ENCODE measurements at regions not wholly inside any gene's neighbourhood (a gene's known extent, or its start where the extent isn't known, plus 50 kb on each side); places are given as distances from the start of the nearest gene placed in this dataset.

GRCh38 chr12:85659754-85660530 lies 176.3 kb downstream of the RASSF9 start:
- no peaks in the 10 kb centered on the region for H3K36me3 ChIP-seq (replicated peaks; ENCODE audit: insufficient read depth, low read length)
- no peak overlapping the region for H3K27ac ChIP-seq (ENCODE audit: low read length)
- no peaks in the 10 kb centered on the region for H3K9me2 ChIP-seq (replicated peaks; ENCODE audit: insufficient read depth, low read length)
- no peaks in the 10 kb centered on the region for H4K20me1 ChIP-seq (ENCODE audit: insufficient read depth, low read length)
- H3F3A ChIP-seq (ENCODE audit: insufficient read depth, low read length), result no peaks in the 10 kb centered on the region
- H3K9me3 ChIP-seq (replicated peaks; ENCODE audit: insufficient read depth, low read length), result no peaks in the 10 kb centered on the region
- no peaks in the 10 kb centered on the region for H3K27me3 ChIP-seq (replicated peaks; ENCODE audit: insufficient read depth, low read length)
- H3K9ac ChIP-seq (ENCODE audit: low read length), result no peak overlapping the region
- no peak overlapping the region for H2AFZ ChIP-seq (ENCODE audit: low read length)
- no peaks in the 10 kb centered on the region for H3K79me2 ChIP-seq (ENCODE audit: low read length)
- H3K4me1 ChIP-seq (ENCODE audit: low read length), result no peaks in the 10 kb centered on the region
- no peak overlapping the region for H3K4me3 ChIP-seq (ENCODE audit: low read length)
- TF ChIP-seq EZH2phosphoT487 (IDR thresholded peaks at IDR 0.05; ENCODE audit: low read length) (no peak), CTCF (IDR thresholded peaks at IDR 0.05; ENCODE audit: low read length) (no peak), EZH2 (optimal IDR thresholded peaks at IDR 0.05; ENCODE audit: low read depth, low read length) (no peak)
- no peak overlapping the region for H3K4me2 ChIP-seq (ENCODE audit: low read depth, low read length)
- no peak for DNase-seq

- no peaks in the 10 kb centered on the region for H3K4me1 ChIP-seq (ENCODE audit: low read length)
- H2AFZ ChIP-seq (ENCODE audit: low read length), result no peak overlapping the region
- no peak for TF ChIP-seq EZH2 (optimal IDR thresholded peaks at IDR 0.05; ENCODE audit: low read depth, low read length)
- TF ChIP-seq CTCF (IDR thresholded peaks at IDR 0.05; ENCODE audit: low read length), result no peak
- TF ChIP-seq EZH2phosphoT487 (IDR thresholded peaks at IDR 0.05; ENCODE audit: low read length), result no peak
- no peaks in the 10 kb centered on the region for H3F3A ChIP-seq (ENCODE audit: insufficient read depth, low read length)
- no peak for DNase-seq
- no peaks in the 10 kb centered on the region for H3K27me3 ChIP-seq (replicated peaks; ENCODE audit: insufficient read depth, low read length)
- H4K20me1 ChIP-seq (ENCODE audit: insufficient read depth, low read length), result no peaks in the 10 kb centered on the region
- H3K4me2 ChIP-seq (ENCODE audit: low read depth, low read length), result no peak overlapping the region
- H3K27ac ChIP-seq (ENCODE audit: low read length), result no peak overlapping the region
- no peaks in the 10 kb centered on the region for H3K9me2 ChIP-seq (replicated peaks; ENCODE audit: insufficient read depth, low read length)
- no peaks in the 10 kb centered on the region for H3K36me3 ChIP-seq (replicated peaks; ENCODE audit: insufficient read depth, low read length)
- H3K9ac ChIP-seq (ENCODE audit: low read length), result no peak overlapping the region
- H3K9me3 ChIP-seq (replicated peaks; ENCODE audit: insufficient read depth, low read length), result no peaks in the 10 kb centered on the region
- no peaks in the 10 kb centered on the region for H3K79me2 ChIP-seq (ENCODE audit: low read length)
- no peak overlapping the region for H3K4me3 ChIP-seq (ENCODE audit: low read length)
These were observed 174.6 kb downstream of the RASSF9 start for GRCh38 chr12:85661461-85662206.

GRCh38 chr12:85662207-85662602 lies 174.0 kb downstream of the RASSF9 start:
- Histone ChIP-seq H3F3A (ENCODE audit: insufficient read depth, low read length) (no peaks in the 10 kb centered on the region), H3K9ac (ENCODE audit: low read length) (no peak overlapping the region), H3K27me3 (replicated peaks; ENCODE audit: insufficient read depth, low read length) (no peaks in the 10 kb centered on the region), H3K27ac (ENCODE audit: low read length) (no peak overlapping the region), H2AFZ (ENCODE audit: low read length) (no peak overlapping the region), H3K9me2 (replicated peaks; ENCODE audit: insufficient read depth, low read length) (no peaks in the 10 kb centered on the region), H3K9me3 (replicated peaks; ENCODE audit: insufficient read depth, low read length) (no peaks in the 10 kb centered on the region), H4K20me1 (ENCODE audit: insufficient read depth, low read length) (no peaks in the 10 kb centered on the region), H3K4me1 (ENCODE audit: low read length) (no peaks in the 10 kb centered on the region), H3K4me2 (ENCODE audit: low read depth, low read length) (no peak overlapping the region), H3K79me2 (ENCODE audit: low read length) (no peaks in the 10 kb centered on the region), H3K36me3 (replicated peaks; ENCODE audit: insufficient read depth, low read length) (no peaks in the 10 kb centered on the region), H3K4me3 (ENCODE audit: low read length) (no peak overlapping the region)
- DNase-seq, result no peak
- TF ChIP-seq EZH2phosphoT487 (IDR thresholded peaks at IDR 0.05; ENCODE audit: low read length) (no peak), EZH2 (optimal IDR thresholded peaks at IDR 0.05; ENCODE audit: low read depth, low read length) (no peak)
